ENCODE measurements at regions not wholly inside any gene's neighbourhood (a gene's known extent, or its start where the extent isn't known, plus 50 kb on each side); places are given as distances from the start of the nearest gene placed in this dataset.

GRCh38 chr1:182196897-182197870 is 135.7 kb upstream of the ZNF648 start:
- no peak for DNase-seq (ENCODE audit: low read depth in 2 of 3, low spot score in 2 of 3)

DNA sequence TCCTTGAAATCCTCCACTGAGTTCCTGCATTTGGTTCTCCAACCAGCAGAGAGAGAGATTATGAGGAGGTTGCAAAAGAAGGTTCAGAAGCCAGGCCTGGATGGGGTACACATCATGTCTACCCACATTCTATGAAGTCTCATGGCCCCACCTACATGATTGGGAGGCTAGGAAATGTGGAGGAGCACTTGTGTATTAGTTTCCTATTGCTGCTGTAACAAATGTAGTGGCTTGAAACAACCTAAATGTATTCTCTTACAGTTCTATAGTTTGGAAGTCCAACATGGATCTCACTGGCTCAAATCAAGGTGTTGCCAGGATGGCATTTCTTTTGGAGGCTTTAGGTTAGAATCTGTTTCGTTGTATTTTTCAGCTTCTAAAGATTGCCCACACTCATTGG is 134.2 kb upstream of the ZNF648 start:
- no peak for DNase-seq (ENCODE audit: low read depth in 2 of 3, low spot score in 2 of 3)

DNA sequence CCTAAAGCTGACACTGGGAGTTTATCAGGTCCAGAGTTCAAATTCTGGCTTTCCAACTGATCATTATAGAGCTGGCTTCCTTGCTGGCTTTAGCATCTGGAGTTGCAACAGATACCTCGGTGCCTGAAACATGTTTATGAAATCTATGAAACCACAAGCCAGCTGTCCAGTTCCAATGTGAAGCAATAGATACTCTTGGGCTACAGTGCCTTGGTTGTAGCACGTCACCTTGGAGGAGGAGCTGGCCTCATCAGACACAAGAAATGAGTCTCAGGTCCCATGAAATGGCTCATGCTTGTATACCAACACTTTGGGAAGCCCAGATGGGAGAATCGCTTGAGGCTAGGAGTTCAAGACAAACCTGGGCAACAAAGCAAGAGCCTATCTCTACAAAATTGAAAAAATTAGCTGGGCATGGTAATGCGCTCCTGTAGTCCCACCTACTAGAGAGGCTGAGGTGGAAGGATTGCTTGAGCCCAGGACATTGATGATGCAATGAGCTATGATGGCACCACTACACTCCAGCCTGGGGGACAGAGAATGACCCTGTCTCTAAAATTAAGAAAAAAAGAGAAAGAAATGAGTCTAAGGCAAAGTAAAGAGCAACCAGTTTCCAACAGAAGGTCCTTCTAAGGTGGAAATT is 132.5 kb upstream of the ZNF648 start:
- no peak for DNase-seq (ENCODE audit: low read depth in 2 of 3, low spot score in 2 of 3)

- no peak for DNase-seq (ENCODE audit: low read depth in 2 of 3, low spot score in 2 of 3)
Observed at GRCh38 chr1:182192966-182193365, 131.5 kb upstream of the ZNF648 start.

- no peak for DNase-seq (ENCODE audit: low read depth in 2 of 3, low spot score in 2 of 3)
Observed at GRCh38 chr1:182192215-182192614, 130.7 kb upstream of the ZNF648 start.

- no peak for DNase-seq (ENCODE audit: low read depth in 2 of 3, low spot score in 2 of 3)
Observed at GRCh38 chr1:182191381-182192115, 130.0 kb upstream of the ZNF648 start.

DNA sequence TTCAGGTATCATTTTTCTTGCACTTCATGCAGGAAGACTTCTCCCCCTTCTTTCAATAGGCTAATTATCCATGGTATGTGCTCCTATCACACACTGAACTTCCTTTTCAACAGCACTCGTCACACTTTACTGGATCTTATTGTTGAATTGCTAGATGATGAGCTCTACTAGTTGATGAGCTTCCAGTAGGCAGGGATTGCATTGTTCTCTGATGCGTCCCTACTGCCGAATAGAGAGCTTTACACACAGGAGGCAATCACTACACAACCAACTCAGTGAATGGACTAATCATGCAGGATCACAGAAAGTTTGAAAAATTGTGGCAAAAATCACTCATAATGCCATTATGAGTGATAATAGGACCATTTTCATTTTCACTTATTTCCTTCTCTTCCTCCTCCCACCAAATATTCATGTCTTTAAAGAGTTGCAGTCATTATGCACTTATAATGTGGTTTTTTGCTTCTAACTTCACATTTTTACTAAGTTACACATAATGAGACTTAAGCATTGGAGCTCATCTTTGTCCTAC is 128.1 kb upstream of the ZNF648 start:
- no peak for DNase-seq (ENCODE audit: low read depth in 2 of 3, low spot score in 2 of 3)

DNA sequence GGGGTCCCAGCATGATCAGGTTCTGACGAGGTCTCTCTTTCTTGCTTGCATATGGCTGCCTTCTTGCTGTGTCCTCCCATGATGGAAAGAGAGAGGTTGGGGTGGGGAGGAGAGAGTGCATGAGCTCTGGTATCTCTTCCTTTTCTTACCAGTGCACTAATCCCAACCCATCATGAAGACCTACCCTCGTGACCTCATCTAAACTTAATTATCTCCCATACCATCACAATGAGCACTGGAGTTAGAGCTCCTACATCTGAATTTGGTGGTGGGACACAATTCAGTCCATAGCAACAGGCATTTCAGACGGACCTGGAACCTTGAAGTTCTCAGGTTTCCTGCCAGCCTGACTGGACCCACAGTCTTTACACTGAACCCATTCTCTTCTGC is 125.2 kb upstream of the ZNF648 start:
- DNase-seq (ENCODE audit: low read depth in 2 of 3, low spot score in 2 of 3): no peak

DNA sequence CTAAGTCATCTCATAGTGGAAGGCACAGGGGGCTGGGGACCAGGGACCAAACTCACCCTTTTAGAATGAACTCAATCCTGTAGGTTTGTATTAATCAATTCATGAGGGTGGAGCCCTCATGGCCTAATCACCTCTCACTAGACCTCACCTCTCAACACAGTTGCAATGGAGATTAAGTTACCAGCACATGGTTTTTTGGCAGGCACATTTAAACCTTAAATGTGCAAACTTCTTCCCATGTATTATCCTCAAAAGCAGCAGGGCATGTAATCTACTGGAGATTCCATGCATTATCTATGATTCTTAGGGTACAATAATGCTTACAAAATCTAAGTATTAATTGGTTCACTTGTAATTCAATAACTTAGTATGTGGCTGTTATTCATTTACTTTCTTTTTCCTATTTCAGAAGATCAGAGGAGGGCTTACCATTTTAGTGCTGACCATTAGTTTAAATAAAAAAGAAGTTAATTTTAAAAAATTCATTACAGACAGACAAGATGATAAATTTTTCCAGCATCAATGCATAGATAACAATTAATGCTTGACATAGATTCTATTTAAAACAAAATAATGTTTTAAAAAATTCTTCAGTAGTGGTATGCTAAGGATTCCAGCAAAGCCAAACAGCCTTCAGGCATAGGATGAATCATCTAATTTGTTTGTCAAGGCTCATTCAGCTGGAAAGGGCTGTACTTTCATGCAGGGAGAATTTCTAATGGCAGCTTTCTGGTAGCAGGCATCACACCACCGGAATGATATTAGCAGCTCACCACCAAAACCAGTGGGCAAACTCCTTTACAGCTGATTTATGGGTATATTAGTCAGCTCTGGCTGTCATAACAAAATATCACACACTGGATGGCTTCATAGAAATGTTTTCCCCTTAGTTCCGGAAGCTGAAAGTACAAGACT is 124.6 kb upstream of the ZNF648 start:
- no peak for DNase-seq (ENCODE audit: low read depth in 2 of 3, low spot score in 2 of 3)

- DNase-seq (ENCODE audit: low read depth in 2 of 3, low spot score in 2 of 3): no peak
Observed at GRCh38 chr1:182185136-182185535, 123.6 kb upstream of the ZNF648 start.

DNA sequence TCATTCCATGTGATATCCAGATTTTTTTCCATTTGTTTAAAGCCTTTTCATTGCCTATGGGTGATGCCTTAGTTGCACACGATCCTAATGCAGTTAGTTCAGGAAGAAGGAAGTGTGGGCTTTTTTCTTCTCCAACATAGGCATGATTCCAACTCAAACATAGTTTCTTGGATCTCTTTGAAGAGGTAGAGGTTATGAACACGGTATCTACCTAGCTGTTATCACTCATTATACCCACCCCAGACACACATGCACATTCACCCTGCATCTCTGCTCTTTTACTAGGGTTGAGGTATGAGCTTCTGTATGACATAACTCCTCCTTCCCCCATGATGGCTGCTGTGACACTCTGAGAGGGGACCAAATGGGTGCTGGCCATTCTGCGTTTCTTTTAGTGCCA is 122.1 kb upstream of the ZNF648 start:
- DNase-seq (ENCODE audit: low read depth in 2 of 3, low spot score in 2 of 3): no peak

DNA sequence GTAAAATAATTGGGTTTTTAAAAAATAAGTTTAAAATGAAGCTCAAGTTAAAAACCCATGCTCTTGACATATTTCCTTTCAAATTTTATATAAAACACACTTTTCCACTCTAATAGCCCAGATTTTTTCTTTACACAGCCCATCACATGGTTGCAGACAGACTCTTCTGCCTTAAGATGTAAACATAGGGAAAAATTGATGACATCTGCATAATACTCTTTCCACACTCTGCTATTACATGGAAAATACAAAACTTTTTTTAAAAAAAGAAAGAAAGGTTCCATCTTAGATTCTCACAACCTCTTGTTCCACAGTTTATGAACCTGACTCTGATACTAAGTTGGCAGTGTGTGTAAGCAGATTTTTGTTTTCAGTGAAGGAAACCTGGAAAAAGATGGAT is 120.8 kb upstream of the ZNF648 start:
- DNase-seq (ENCODE audit: low read depth in 2 of 3, low spot score in 2 of 3): no peak

- no peak for DNase-seq (ENCODE audit: low read depth in 2 of 3, low spot score in 2 of 3)
Observed at GRCh38 chr1:182181167-182181572, 119.7 kb upstream of the ZNF648 start.

- DNase-seq (ENCODE audit: low read depth in 2 of 3, low spot score in 2 of 3): no peak
Observed at GRCh38 chr1:182175361-182175931, 113.9 kb upstream of the ZNF648 start.

DNA sequence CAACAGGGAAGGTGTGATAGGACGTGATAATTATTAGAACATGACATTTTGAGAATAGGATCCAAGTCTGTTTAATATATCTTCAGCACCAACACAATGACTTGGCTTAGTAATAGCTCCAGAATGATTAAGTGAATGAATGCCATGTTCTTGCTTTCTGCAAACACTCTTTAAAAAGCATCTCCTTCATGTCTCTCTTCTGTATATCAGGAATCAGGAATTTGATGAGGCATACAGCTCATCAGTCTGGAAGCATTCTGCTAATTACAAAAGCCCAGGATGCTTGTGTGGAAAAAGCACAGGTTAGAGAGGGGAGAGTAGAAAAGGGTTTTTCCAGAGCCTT is 113.0 kb upstream of the ZNF648 start:
- no peak for DNase-seq (ENCODE audit: low read depth in 2 of 3, low spot score in 2 of 3)

- no peak for DNase-seq (ENCODE audit: low read depth in 2 of 3, low spot score in 2 of 3)
Observed at GRCh38 chr1:182173808-182174512, 112.4 kb upstream of the ZNF648 start.

DNA sequence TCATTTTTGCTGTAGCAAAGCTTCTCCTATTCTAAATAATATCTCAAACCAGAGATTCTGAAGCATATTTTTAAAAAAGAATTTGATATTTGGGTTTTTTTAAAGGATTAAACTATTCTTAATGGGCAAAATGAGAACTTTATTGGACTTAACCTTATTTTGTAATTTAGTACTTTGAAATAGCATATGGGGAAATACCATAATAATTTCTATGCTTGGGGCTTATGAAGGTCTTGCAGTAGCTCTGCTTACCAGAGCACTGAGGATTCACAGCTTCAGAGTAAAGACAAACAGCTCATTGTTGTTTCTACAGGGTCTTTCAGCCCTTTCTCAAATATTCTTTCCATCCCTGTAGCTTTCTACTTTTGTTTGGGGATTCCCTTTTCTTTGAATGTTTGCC is 111.2 kb upstream of the ZNF648 start:
- DNase-seq (ENCODE audit: low read depth in 2 of 3, low spot score in 2 of 3): no peak

DNA sequence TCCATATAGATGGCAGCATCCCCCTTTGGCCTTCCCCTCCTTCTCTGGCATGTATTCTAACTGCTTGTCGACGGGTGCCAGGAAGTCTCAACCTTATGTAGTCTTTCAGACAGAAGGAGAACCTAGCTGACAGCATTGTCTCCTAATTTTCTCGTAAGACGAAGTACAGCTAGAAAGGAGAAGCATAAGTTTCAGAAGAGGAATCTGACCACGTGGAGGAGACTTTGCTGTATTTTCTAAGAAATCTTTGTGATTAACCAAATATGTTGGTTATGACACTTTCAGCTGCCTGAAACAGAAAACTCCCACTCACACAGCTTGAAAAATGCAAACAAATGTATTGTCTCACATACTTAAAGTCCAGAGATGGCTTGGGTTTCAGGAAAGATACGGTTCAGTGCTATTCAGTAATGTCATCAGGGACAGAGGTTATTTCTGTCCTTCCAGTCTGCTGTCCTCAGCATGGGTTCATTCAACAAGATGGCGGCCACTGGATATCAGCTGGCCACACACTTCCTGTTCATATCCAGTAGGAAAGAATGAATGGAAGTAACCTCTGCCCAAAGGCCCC is 109.5 kb upstream of the ZNF648 start:
- DNase-seq (ENCODE audit: low read depth in 2 of 3, low spot score in 2 of 3): no peak

GRCh38 chr1:182169203-182169602 is 107.7 kb upstream of the ZNF648 start:
- no peak for DNase-seq (ENCODE audit: low read depth in 2 of 3, low spot score in 2 of 3)

Measured in activated CD8-positive, alpha-beta memory T cell treated with anti-CD3 and anti-CD28 coated beads for 48 hours (primary cell).